NCI-H1436 (cell line): ENCODE measurements at regions not wholly inside any gene's neighbourhood (a gene's known extent, or its start where the extent isn't known, plus 50 kb on each side); places are given as distances from the start of the nearest gene placed in this dataset.

Experiments used
- DNase-seq: peaks from one replicate; lab custom pipeline; 2025; lab: John Stamatoyannopoulos, UW

DNA sequence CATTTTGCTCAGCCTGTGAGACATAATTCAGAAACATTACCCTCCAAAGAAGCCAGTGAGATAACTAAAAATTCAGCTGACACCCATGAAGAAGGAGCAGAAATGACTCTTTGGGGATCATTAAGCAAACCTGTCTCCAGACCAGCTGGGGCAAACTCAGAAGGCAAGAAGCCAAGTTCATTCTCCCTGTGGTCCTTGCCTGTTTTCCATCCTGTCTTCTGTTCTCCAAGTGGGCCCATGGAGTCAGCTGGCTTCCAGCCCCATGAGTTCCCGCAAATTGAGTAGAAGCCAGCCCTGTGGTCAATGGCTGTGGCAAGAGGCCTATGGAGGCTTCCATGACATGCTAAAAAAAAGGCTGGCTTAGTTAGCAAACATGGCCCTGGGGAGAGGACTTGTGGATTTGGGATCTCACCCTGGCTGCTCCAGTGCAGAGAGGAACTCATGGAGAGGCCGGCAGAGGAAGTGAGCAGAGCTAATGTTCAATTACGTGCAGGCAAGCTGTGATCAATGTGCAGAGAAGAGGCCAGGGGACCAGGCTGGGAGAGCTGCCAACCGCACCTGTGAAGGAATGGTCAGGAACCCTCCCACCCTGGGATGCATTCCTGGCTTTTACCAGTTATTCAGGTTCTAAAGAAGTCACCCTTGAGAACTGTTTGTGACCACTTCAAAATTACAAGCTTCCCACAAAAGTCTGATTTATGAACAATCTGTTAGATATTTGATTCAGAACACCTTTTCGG, 229.1 kb downstream of the TSHZ3 start:
- no peak for DNase-seq

DNA sequence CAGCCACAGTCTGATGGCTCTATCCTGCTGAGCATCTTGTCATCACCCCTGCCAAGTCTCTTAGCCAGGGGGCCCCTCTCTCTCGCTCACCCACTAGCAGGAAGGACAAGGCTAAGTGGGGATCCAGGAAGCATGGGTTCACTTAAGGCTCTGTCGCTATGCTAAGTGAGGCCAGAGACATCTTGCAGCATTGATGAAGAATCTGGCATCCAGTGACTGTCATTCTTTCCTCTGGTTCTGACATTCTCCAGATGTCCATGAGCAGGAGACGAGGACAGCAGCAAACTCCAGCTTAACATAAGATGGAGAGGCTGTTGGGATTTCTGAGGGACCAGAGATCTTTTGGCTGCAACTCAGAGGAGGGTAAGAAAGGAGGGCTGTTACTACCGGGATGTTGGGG, 230.2 kb downstream of the TSHZ3 start:
- no peak for DNase-seq

DNA sequence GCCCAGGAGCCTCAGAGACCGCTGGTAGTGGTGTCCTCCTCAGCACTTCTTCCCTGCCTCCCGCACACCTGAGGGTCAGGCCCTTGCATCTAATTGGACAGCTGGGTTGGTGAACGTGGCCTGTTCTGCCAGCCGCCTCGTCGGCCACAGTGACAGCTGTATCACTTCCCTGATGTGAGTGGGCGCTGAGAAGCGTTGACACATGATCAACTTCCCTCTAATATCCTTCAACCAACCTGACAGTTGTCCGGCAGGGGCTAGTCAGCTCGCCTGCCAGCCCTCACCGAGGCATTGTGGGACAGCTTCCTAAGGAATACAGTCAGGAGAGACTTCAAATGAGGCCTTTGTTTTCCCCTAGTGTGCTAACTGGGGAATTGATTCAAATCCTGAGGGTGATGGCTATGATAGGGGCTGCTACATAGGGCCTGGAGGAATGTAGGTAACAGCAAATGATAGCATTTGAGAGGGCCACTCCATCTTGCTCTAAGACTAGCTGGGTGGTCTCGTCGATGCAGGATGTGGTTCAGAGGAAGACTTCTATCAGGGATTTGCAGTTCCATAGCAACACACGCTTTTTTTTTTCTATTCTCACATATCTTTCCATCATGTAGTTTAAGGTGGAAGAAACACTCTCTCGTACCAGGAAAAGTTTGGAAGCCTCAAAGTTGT, 230.8 kb downstream of the TSHZ3 start:
- no peak for DNase-seq

DNA sequence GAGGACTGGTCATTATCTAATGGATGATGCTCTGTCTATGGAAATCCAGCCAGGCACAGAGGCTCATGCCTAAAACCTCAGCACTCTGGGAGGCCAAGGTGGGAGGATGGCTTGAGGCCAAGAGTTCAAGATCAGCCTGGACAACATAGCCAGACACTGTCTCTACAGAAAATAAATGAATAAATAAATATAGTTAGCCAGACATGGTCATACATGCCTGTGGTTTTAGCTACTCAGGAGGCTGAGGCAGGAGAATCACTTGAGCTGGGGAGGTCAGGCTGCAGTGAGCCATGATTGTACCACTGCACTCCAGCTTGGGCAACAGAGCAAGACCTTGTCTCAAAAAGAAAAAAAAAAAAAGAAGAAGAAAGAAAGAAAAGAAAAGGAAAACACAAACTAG, 234.7 kb downstream of the TSHZ3 start:
- no peak for DNase-seq

DNA sequence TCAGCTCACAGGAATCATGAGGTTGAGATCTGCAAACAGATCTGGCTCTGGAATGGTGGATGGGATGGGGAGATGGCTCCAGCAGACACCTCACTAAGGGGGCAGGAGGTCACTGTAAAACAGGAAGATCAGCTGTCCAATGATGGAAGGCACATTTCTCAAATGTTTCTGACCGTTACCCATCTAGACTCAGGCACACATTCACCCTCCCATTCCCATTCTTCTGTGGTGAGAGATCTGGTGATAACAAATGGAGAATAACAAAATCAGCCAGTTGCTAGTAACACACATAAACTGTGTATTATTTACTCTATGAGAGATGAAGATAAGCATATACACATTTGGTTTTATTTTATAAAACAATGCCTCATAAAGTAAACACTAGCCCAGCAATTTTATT, 235.9 kb downstream of the TSHZ3 start:
- no peak for DNase-seq

DNA sequence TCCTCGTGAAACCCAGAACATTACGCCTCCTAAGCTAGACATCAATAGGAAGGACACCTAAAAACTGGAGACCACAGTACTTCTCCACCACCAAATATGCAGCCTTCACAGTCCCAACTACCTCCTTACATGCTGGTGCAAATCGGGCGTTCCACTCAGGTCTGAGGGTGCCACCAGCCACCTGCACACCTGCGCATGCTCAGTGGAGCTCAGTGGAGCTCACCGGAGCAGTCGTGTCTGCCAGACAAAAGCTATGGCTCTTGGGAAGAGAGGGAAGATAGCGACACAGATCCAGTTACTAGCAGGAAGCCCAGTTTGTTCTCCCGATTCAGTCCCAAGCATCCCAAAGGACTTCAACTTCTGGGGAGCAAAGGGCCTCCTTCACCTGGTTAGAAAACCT, 237.1 kb downstream of the TSHZ3 start:
- DNase-seq, result no peak

DNA sequence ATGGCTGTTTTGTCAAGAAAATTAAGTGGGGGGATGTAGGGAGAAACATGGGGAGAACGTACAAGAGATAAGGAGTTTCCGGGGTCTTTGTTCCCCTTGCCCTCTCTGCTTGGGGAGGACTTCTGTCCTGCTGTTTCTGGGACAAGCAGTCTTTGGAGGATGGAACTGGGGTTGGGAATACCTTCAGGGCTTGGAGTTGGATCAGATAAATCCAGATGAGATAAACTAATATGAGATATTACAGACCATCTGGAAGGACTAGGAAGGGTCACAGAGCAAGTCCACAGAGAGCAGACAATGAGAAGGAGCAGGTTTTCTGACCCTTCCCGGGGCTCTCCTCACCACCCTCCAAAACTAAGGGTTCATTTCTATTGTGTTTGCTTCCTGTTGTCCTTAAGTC, 237.5 kb downstream of the TSHZ3 start:
- DNase-seq, result no peak

DNA sequence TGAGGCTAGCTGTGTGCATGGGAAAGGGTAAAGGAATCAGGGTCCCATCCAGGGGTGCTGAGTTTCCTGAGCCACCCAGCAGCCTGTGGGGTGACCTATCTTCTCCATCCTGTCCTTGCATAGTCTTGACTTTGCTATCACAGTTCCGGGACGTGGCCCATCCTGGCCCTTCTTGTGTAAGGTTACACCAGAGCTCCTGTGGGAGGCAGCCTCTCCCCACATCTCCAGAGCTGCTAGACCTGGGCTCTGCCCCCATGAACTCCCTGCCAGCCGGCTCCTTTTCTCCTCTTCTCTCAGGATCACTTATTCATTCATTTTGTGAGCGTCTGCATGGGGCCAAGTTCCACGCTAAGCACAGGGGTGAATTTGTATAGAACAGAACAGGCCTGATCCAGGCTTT, 238.9 kb downstream of the TSHZ3 start:
- DNase-seq, result no peak

DNA sequence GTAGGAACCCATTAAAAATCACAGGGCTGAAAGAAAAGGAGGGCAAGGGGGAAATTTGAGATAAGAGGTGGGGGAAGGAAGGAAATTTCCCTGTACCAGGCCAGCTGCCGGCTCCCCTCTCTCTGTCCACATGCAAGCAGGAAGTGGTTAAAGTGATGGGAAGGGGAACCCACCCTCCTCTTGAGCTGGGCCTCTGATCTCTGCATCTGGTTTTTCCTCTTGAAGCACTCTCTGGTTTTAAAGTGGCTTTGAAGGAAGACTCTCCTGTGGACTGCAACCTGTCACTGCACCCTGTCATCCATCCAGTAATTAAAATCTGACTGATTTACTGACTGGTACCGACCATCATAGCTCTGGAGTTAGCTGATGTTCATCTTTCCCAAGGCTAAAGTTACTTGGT, 239.6 kb downstream of the TSHZ3 start:
- no peak for DNase-seq

DNA sequence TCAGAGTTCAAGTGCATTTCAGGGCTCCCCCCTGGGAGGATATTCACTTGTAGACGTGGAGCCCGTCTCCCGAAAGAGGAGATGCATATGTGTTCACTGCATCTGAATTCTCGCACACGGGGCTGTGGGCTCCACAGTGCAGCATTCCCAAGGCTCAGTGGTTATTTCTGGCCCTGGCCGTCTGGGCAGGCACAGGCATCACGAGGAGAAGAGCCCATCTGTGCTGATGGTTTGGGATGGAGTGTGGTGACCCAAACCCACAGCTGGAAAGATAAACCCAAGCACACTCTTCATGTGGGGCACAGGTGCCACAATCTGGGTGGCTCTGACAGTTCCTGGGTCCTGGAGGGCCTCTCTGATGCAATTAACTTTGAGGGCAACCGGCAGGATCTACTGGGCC, 242.1 kb downstream of the TSHZ3 start:
- no peak for DNase-seq

DNA sequence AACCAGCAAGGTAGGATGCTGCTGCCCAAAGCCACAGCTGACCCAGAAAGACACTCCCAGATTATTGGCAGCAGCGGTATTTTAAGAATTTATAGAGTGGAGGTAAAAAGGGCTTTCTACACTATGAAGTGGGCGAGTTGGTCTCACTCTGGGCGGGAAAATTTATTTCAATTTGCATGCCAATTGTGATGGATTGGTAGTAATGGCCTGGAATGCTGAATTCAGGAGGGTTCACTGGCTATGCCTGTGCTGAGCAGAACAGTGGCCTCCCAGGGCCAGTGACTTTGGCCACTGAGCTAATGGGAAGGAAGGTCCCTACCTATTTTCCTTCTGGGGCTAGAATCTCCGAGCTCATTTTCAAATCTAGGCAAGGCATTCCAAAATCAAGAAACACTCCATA, 243.5 kb downstream of the TSHZ3 start:
- no peak for DNase-seq

DNA sequence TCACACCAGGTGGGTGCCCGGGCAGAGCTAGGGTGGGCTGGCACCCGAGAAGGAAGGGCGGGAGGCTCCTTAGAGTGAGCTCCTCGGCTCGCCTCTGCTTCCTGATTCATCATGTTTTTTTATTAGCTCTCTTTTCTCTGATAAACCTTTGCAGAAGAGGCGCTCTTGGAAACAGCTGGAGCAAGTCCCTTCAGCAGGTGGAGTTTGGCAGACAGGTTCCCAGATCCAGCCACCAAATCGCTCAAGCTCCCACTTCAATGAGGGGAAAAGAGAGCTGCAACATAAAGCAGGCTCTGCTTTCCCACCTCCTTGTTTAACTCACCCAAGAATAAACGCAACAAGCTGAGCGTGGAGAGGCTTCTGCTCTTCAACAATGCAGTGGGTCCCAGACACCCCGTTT, 244.8 kb downstream of the TSHZ3 start:
- no peak for DNase-seq

DNA sequence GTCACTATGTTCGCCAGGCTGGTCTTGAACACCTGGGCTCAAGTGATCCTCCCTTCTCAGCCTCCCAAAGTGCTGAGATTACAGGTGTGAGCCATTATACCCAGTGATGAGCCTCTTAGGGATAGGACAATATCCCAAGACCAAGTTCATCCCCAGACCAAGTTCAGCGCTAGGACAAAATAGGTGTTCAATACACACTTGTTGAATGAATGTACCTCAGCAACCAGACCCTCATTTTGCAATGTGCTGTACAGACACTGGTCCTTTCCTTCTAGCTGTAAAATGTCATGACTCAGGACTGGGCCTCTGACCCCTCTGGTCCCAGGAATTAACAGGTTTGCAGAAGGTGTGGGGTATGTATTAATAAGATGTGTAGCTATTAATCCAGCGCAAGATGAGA, 246.0 kb downstream of the TSHZ3 start:
- no peak for DNase-seq

DNA sequence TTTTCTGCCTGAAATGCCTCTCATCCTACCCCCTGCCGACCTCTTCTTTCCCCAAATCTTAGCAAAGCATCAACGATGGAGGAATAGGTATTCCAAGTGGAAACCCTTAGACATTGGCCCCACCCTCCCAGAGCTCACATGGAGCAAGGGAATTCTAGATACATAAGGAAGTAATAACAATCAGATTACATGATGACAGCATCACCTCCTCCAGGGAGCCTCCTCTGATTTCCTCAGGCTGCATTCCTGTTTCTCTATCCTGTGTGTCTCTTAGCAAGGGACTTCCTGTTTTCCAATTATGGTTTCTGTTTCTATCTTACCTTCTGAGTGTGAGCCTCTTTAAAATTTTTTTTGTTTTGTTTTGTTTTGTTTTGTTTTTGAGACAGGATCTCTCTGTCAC, 246.6 kb downstream of the TSHZ3 start:
- DNase-seq, result no peak

DNA sequence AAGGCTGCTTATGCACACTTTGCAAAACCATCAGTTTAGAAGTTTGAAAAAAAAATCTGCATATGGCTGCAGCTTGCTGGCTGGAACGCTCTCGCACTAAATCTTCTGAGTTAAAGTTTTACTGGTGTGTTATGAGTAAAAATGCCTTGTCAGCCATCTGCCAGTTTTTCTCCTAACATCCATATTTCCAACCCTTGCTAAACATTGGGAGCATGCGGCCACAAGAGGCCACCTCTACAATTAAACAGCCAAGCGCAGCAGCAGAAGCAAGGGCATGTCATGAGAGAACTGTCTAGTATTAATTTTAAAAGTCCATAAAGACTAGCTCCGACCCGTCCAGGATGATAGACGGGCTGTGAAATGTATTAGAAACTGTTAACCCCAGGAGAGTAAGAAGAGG, 248.3 kb downstream of the TSHZ3 start:
- no peak for DNase-seq

DNA sequence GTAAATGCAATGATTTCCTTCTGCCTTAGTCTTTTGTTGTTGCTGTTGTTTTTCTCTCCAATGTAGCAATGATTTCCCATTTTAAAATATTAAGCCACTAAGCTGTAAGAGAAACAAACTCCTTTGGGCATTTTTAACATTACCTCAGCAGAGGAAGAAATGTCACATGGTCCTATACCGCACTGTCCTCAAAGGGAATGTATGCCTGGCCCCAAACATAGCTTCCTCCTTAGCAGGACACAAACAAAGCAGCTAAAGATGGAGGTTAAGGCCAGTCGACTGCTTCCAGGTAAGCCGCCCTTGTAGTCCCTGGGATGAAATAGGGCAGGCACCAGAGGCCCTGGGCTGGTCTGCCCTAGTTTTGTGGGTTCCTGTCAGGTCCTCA, 249.0 kb downstream of the TSHZ3 start:
- DNase-seq, result no peak

DNA sequence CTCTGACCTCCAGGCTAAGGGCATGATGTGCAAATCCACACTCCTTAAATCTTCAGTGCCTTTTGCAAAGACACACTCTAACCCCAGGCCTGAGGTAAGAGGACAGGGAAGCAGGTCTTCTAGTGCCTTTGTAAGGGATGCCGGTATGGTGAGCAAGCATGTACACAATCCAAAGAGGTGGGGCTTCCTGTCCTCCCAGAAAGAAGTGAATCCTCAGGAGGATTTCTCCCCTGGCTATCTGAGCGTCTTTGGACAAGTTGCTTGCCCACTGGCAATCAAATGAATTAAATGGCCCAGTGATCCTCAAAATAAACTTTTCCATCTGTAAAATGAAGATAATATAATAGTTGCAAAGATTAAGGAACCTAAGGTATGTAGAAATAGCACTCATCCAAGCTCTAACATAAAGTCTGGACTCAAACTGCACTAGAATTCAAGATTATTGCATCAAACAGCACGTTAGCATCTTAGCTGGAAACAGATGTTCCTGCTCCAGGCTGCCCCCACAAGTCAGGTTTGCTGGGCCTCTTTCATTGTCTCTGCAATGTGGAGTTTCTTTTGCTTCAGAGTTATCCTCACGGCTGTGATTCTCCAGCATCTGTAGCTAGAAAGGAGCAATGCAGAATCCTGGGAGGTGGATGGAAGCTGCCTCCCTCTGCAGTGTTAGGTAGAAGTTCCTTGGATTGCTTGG, 249.6 kb downstream of the TSHZ3 start:
- no peak for DNase-seq

DNA sequence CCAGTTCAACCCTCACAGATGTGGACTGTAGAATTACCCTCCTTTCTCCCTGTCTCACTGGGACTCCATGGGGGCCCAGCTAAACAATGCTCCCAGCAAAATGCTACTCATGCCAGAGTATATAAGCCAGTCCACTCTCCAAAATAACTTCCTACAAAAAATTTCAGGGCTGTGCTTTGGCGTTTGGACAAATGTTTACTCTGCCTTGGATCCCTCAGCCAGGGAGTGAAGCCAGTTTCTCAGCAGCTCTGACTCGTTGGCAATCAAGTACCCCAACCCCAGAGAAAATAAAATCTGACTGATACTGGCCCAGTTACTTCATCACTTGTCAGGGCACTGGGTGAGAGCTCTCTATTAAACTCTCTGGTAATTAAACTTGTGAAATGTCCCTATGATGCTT, 250.4 kb downstream of the TSHZ3 start:
- DNase-seq, result no peak

DNA sequence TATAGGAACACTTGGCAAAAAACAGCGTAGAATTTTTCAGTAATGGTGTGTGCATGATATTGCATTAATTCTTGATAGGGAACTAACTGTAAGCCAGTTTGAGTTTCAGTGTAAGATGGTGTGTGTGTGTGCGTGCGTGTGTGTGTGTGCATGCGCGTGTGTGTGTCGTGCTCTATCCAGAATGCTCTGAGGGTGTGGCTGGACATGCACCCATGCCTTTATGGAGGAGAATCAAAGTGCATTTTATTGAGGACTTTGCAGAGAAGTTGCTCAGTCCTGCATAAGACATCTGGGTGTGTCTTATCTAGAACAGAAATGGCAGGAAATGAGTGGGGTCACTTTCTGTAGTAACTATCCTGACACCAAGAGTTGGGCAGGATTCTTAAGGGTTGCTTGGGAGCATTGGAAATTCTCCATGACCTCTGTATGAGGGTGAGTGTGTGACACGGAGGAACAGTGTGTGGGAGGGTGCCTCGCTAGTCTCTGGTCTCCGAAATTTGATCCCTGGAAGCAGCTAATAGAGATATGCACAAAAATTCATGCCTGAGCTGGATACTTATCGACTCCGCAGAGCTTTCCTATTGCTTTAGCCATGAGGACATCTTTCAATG, 252.2 kb downstream of the TSHZ3 start:
- no peak for DNase-seq

DNA sequence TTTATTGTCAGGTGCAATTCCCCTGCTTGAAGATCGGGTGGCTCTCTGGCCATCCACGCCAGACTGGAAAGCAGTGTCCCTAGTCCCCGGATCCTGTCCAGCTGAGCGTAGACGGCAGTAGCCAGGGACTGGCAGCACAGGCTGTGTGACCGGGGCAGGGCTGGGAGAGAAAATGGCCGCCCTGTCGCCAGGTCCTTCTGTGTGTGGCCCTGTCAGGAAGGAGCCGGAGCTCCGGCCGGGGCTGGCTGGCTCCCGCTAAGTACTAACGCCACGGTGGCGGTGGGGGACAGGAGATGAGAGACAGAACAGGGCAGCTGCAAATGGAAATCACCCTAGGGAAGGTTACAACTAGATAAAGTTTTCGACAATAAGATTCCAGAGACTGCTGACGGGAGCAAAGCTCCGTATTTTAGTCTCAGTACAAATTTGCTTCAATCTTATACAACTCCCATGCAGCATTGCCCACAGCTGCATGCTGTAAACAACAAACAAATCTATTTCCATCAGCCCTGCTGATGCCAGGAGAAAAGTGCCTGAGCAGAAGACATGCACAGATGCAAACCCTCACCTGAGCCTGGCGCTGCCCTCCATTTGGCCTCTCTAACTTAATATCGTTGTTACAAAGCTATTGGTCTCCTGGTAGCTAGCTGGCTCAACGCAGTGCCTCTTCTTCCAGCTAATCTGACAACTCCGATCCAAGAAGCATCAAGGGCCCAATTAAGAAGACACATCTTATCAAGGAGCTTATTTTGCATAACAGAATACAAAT, 253.0 kb downstream of the TSHZ3 start:
- no peak for DNase-seq

DNA sequence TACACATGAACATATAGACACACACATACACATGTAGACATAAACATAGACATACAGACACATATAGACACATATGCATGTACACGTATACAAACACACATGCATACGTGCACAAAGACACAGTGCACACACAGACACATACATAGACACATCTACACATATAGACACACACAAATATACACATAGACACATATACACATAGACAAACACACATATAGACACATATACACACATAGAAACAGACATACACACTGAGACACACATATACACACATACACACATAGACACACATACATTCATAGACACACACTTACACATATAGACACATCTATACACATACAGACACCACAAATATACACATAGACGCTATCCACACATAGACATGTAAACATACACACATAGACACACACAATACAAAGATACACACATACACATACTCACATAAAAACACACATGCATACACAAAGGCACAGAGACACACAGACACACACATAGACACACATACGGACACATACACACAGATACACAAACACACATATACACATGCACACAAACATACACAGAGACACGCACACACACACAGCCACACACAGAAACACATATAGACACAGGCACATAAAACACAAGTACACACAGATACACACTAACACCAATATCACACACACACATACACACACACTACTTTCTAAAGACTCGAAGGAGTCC, 254.0 kb downstream of the TSHZ3 start:
- DNase-seq, result no peak

DNA sequence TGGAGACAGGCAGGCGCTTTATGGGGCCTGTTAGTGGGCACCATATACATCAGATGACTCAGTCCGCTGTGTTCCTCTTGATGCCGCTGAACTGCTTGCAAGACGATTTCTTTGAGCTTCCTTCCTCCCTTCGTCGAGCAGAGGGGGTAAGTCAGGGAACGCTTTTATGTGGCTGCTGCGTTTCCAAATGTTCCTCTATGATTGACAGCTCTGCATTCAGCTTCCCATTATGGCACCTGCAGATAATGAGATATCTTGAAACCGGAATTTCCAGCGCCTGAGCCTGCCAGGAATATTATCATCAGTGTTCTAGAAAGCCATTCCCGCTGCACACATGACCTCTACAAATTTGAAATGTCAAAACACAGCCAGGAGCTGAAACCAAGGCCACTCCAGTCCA, 257.0 kb downstream of the TSHZ3 start:
- DNase-seq, result no peak
